ENCODE measurements at regions not wholly inside any gene's neighbourhood (a gene's known extent, or its start where the extent isn't known, plus 50 kb on each side); places are given as distances from the start of the nearest gene placed in this dataset.

DNA sequence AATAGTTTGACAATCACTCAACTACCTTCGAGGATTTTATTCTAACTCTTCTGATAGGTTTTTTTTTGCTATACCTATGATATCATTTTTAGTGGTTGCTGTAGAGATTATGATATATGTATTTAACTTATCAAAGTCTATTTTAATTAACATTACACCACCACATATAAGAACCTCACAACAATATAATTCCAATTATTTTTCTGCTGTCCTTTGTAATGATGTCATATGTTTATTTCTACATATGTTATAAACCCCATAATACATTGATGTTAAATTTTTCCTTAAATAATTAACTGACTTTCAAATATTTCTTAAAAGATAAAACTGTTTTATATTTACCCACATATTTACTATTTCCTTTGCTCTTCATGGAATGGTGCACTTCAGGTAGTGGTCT, 103.4 kb upstream of the KITLG start:
- no peaks in the 10 kb centered on the region for H3K36me3 ChIP-seq (ENCODE audit: insufficient read depth, low read length)
- TF ChIP-seq POLR2AphosphoS5 (IDR thresholded peaks at IDR 0.05): no peak
- no peak for TF ChIP-seq EZH2 (IDR thresholded peaks at IDR 0.05; ENCODE audit: borderline replicate concordance, insufficient read depth, low read length, poor library complexity, severe bottlenecking)
- no peak for TF ChIP-seq EP300 (conservative IDR thresholded peaks at IDR 0.05; ENCODE audit: poor library complexity, severe bottlenecking)
- no peak for TF ChIP-seq TAF1 (IDR thresholded peaks at IDR 0.05; ENCODE audit: low read depth)
- no peak for TF ChIP-seq SMC3 (conservative IDR thresholded peaks at IDR 0.05; ENCODE audit: poor library complexity)
- no peak for TF ChIP-seq MXI1 (conservative IDR thresholded peaks at IDR 0.05; ENCODE audit: poor library complexity, severe bottlenecking)
- TF ChIP-seq, protein P1, sequence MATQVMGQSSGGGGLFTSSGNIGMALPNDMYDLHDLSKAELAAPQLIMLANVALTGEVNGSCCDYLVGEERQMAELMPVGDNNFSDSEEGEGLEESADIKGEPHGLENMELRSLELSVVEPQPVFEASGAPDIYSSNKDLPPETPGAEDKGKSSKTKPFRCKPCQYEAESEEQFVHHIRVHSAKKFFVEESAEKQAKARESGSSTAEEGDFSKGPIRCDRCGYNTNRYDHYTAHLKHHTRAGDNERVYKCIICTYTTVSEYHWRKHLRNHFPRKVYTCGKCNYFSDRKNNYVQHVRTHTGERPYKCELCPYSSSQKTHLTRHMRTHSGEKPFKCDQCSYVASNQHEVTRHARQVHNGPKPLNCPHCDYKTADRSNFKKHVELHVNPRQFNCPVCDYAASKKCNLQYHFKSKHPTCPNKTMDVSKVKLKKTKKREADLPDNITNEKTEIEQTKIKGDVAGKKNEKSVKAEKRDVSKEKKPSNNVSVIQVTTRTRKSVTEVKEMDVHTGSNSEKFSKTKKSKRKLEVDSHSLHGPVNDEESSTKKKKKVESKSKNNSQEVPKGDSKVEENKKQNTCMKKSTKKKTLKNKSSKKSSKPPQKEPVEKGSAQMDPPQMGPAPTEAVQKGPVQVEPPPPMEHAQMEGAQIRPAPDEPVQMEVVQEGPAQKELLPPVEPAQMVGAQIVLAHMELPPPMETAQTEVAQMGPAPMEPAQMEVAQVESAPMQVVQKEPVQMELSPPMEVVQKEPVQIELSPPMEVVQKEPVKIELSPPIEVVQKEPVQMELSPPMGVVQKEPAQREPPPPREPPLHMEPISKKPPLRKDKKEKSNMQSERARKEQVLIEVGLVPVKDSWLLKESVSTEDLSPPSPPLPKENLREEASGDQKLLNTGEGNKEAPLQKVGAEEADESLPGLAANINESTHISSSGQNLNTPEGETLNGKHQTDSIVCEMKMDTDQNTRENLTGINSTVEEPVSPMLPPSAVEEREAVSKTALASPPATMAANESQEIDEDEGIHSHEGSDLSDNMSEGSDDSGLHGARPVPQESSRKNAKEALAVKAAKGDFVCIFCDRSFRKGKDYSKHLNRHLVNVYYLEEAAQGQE (IDR thresholded peaks at IDR 0.05; ENCODE audit: borderline replicate concordance): no peak
- TF ChIP-seq, protein P2, sequence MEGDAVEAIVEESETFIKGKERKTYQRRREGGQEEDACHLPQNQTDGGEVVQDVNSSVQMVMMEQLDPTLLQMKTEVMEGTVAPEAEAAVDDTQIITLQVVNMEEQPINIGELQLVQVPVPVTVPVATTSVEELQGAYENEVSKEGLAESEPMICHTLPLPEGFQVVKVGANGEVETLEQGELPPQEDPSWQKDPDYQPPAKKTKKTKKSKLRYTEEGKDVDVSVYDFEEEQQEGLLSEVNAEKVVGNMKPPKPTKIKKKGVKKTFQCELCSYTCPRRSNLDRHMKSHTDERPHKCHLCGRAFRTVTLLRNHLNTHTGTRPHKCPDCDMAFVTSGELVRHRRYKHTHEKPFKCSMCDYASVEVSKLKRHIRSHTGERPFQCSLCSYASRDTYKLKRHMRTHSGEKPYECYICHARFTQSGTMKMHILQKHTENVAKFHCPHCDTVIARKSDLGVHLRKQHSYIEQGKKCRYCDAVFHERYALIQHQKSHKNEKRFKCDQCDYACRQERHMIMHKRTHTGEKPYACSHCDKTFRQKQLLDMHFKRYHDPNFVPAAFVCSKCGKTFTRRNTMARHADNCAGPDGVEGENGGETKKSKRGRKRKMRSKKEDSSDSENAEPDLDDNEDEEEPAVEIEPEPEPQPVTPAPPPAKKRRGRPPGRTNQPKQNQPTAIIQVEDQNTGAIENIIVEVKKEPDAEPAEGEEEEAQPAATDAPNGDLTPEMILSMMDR (IDR thresholded peaks at IDR 0.05; ENCODE audit: poor library complexity, severe bottlenecking): no peak
- H2AFZ ChIP-seq (ENCODE audit: low read depth, low read length): no peak overlapping the region
- no peaks in the 10 kb centered on the region for H3K9me3 ChIP-seq (ENCODE audit: low read length)
- no peak overlapping the region for H3K9ac ChIP-seq (ENCODE audit: low read length)
- H3K9me2 ChIP-seq (ENCODE audit: insufficient read depth, low read length): no peaks in the 10 kb centered on the region
- H3K79me2 ChIP-seq (replicated peaks; ENCODE audit: insufficient read depth, low read length): no peaks in the 10 kb centered on the region
- no peak overlapping the region for H3K27ac ChIP-seq (ENCODE audit: low read length)
- H3K4me2 ChIP-seq (ENCODE audit: low read length): no peak overlapping the region
- H4K20me1 ChIP-seq (ENCODE audit: insufficient read depth): no peaks in the 10 kb centered on the region
- H3K4me3 ChIP-seq (ENCODE audit: low read length): no peak overlapping the region
- no peaks in the 10 kb centered on the region for H3K27me3 ChIP-seq (ENCODE audit: insufficient read depth, low read depth, low read length)
- H3F3A ChIP-seq (ENCODE audit: insufficient read depth, low read length, poor library complexity, severe bottlenecking): no peaks in the 10 kb centered on the region

DNA sequence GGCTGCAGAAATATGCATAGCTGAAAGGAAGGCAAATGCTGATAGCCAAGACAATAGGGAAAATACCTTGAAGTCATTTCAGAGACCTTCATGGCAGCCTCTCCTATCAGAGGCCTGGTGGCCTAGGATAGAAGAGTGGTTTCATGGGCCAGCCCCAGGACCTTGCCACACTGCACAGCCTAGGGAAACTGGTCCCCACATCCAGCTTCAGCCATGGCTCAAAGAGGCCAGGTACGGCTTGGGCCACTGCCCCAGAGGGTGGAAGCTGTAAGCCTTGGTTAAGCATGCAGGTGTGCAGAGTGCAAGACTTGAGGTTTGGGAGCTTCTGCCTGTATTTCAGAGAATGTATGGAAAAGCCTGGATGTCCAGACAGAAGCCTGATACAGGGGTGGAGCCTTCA, 101.0 kb upstream of the KITLG start:
- Histone ChIP-seq H3K9me2 (ENCODE audit: insufficient read depth, low read length) (no peaks in the 10 kb centered on the region), H3K79me2 (replicated peaks; ENCODE audit: insufficient read depth, low read length) (no peaks in the 10 kb centered on the region), H3K9me3 (ENCODE audit: low read length) (no peaks in the 10 kb centered on the region), H3K36me3 (ENCODE audit: insufficient read depth, low read length) (no peaks in the 10 kb centered on the region), H3F3A (ENCODE audit: insufficient read depth, low read length, poor library complexity, severe bottlenecking) (no peaks in the 10 kb centered on the region), H3K4me2 (ENCODE audit: low read length) (no peak overlapping the region), H3K27me3 (ENCODE audit: insufficient read depth, low read depth, low read length) (no peaks in the 10 kb centered on the region), H3K27ac (ENCODE audit: low read length) (no peak overlapping the region), H4K20me1 (ENCODE audit: insufficient read depth) (no peaks in the 10 kb centered on the region), H3K4me3 (ENCODE audit: low read length) (no peak overlapping the region), H3K9ac (ENCODE audit: low read length) (no peak overlapping the region), H2AFZ (ENCODE audit: low read depth, low read length) (no peak overlapping the region)
- TF ChIP-seq POLR2AphosphoS5 (IDR thresholded peaks at IDR 0.05): no peak
- no peak for TF ChIP-seq TAF1 (IDR thresholded peaks at IDR 0.05; ENCODE audit: low read depth)
- TF ChIP-seq, protein P2 (IDR thresholded peaks at IDR 0.05; ENCODE audit: poor library complexity, severe bottlenecking): no peak
